GM19467 (cell line): ENCODE measurements at regions not wholly inside any gene's neighbourhood (a gene's known extent, or its start where the extent isn't known, plus 50 kb on each side); places are given as distances from the start of the nearest gene placed in this dataset.

Experiments used
- ATAC-seq: cut with Tn5 transposase; IDR thresholded peaks from one replicate; pipeline ENCODE4 v1.9.1; 2021; ENCODE audit warnings: mild to moderate bottlenecking, moderate library complexity; ENCODE audit not compliant: unreplicated experiment

GRCh38 chr13:83355041-83355440 lies 527.2 kb downstream of the SLITRK1 start:
- no peak for ATAC-seq

- no peak for ATAC-seq
Observed at GRCh38 chr13:83352391-83352790, 529.9 kb downstream of the SLITRK1 start.

GRCh38 chr13:83350569-83350968 lies 531.7 kb downstream of the SLITRK1 start:
- no peak for ATAC-seq

- no peak for ATAC-seq
Observed at GRCh38 chr13:83344518-83344917, 537.8 kb downstream of the SLITRK1 start.

DNA sequence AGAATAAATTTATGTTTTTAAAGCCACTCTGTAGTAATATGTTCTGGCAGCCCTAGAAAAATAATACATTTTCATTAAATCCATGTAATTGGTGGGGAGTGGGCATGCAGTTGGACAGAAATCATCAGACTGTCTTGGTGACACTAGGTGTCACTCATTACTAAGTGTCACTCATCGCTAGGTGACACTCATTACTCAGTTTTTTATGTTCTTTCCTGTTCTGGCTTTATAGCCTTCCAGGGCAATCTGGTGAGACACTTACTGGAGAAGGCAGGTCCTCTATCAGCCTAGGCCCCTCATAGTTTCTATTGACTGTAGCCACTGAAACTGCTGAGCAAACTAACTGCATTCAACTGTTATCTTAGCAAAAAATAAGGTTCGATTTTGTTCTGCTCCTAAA lies 542.1 kb downstream of the SLITRK1 start:
- no peak for ATAC-seq

DNA sequence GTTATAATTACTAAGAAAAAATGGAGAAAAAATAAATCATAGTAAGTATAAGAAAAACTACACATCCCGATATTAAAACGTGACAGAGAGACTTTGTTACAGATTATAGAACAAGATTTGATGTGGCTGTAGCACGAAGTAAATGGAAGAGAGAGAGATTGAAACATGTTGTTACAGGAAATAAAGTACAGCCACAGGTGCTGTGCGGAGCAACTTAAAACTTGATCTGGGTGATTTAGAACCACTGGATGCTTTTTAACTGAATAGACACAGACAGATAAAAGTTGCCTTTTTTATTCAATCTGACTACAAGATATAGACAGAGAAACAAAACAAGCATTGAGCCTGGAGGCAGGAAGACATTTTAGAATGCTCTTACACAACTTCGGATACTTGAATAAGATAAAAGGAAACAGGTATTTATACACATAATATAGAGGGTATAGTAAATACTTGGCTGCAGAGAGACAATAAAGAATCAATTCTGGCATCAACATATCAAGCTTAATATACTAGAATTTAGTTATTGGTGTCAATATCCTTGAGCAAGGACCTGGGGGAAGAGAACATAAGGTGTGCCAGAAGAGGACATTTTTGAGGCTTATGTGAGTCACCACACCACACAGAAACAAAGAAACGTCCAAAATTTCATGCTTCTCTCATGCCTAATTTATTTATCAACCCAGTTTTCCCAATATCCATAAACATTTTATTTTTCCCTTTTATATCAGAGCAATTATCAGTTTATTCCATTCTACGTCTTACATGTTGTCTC lies 548.5 kb downstream of the SLITRK1 start:
- ATAC-seq, result no peak

DNA sequence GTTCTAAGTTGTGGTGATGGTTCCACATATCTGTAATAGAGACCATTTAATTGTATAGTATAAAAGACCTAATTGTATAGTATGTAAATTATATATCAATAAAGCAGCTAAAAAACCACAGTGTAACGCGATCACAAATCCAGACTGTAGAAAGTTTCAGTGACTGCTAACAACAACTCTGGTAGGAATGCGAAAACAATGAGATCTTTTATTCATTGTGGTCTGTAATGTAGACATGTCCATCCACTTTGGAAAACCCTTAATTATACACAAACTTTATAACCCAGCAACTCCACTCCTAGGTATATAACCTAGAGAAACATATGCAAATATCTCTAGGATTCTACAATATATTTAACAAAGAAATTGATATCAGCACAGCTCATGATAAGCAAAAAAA lies 549.5 kb downstream of the SLITRK1 start:
- no peak for ATAC-seq

GRCh38 chr13:83327091-83327490 lies 555.2 kb downstream of the SLITRK1 start:
- ATAC-seq, result no peak

DNA sequence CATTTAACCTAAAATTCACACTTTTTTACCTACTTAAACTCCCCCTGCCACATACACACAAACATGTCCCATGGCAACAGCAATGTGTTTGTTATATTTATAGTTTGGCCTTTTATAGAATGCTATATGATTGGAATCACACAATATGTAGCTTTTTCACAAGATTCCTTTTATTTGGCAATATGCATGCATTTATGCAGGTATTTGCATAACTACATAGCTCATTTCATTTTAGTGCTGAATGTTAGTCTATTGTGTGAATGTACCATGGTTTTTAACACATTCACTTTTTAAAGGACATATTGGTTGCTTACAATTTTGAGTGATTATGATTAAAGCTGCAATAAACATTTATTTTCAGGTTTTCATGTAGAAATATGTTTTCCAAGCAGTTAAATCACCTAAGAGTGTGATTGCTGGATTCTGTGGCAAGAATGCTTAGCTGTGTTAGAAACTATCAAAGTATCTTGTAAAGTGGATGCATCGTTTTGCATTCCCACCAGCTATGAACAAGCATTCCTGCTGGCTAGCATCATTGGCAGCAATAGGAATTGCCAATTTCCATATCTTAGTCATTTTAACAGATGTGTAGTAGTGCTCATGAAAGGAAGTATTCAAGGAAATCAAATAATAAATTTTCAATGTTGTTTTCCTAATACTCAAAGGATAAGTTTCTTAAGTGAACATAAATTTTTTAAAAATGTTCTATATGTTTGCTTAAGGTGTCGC lies 557.0 kb downstream of the SLITRK1 start:
- no peak for ATAC-seq

DNA sequence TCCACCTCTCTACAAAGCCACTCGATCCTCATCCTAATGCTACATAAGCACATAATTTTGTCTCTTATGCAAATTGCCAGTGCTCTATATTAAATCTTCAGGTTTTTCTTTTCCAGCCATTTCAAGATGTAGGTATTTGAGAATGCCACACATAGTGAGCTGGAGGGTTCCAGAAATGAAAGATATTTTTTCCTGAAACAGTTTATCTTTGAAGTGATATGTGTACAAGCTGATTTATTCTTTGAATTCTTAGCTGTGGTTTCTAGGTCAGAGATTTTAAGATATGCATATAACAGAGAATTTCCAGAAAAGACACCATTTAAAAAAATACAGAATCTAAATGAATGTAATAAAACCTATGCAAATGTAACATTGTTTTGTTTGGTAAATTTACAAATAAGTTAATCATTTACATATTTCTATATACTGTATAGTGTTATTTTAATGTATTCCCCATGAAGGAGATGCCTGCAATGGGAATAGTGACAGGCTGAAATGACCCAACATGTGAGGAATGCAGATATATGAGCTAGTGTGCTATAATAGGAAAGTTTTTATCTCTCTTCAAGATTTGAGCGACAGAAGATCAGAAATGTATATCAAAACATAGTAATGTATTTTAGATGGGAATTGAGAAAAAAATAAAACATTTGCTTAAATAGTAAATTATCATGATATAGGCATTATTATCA lies 570.2 kb downstream of the SLITRK1 start:
- no peak for ATAC-seq

DNA sequence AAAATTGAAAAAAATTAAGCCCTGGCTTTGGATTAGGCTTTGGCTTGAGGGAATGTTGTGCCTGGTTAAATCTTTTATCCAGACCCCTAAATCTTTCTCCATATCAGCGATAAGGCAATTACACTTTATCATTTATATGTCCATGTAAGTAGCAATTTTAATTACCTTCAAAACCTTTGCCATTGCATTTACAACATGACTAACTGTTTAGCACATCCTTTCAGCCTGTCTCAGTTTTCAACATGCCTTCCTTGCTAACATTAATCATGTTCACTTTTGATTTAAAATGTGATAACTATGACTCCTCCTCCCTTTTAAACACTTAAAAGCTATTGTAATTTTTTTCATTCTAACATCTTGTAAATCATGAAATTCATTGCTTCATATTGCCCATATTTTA lies 583.7 kb downstream of the SLITRK1 start:
- no peak for ATAC-seq

DNA sequence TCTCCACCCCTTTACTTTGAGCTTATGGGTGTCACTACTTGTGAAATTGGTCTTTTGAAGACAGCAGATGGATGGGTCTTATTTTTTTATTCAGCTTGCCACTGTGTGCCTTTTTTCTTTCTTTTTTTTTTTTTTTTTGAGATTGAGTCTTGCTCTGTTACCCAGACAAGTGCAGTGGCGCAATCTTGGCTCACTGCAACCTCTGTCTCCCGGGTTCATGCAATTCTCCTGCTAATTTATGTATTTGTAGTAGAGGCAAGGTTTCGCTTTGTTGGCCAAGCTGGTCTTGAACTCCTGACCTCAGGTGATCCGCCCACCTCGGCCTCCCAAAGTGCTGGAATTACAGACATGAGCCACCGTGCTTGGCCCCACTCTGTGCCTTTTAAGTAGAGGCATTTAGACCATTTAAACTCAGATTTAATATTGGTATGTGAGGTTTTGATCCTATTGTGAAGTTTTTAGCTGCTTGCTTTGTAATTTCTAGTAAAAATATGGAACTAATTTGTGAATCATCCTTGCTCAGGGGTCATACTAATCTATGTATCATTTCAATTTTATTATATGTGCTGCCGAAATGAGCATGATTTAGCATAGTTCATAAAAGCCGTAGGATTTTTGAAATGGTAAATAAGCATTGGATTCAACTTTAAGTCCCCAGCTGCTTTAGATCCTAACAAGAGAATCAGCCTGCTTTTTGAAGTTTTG lies 584.5 kb downstream of the SLITRK1 start:
- ATAC-seq, result no peak

- ATAC-seq, result no peak
Observed at GRCh38 chr13:83295686-83296085, 586.6 kb downstream of the SLITRK1 start.

GRCh38 chr13:83286737-83287136 lies 595.5 kb downstream of the SLITRK1 start:
- no peak for ATAC-seq

DNA sequence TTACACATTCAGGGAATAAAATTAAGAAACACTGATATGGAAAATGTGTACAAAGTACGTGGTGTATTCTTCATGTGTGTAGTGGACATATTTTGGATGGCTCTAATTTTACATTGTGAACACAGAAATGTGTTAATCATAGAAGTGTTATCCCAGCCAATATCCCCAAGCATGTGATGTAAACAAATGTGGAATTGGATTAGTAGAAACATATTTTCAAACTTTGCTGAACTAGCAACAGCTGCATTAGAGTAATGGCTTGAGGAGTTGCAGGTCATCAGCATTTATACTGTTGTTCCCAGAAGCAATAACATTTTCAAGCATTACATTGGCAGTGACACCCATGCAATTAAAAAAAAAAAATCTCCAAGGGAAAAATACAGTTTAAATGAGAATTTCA lies 600.6 kb downstream of the SLITRK1 start:
- no peak for ATAC-seq

DNA sequence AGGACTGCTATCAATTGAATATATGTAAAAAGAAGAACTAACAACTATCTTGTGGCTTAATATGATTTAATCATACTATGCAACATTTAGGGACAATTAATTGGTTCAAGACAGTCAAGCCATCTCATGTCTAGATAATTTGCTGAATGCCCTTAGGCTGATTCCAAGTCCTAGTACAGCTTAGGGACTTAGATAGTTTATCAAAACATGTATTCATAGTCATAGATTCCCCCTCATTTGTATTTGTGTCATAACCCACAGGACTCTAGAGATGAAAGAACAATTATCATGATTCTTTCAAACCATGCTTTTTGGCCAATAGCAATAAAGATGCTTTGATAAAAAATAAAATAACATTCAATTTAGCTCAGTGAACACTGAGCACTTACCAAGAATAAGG lies 607.6 kb downstream of the SLITRK1 start:
- ATAC-seq, result no peak

DNA sequence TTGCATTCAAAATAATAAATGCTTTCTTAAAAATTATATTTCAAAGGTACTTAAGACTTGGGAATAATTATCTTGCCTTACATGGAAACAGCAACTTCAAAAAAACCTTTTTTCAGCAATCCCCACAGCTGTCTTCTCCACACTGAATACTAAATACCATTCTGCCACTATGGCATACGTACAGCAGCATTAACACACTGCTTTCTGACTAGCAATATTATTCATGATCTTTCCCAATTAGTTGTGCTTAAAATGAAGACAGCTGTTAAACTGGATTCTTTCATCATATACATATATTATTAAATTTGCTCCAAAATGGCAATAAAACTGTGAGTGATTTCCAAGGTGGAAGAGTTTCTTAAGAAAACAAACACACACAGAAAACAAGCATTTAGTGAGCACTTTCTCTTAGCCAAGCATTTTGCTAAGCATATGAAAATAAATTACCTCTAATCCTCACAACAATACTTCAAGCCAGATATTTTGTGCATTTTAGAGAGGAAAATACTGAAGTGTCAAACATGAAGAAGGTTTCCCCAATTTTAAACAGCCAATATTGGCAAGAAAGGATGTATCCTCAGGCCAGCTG lies 609.5 kb downstream of the SLITRK1 start:
- no peak for ATAC-seq

- ATAC-seq, result no peak
Observed at GRCh38 chr13:83272076-83272475, 610.2 kb downstream of the SLITRK1 start.

GRCh38 chr13:83265279-83265678 lies 617.0 kb downstream of the SLITRK1 start:
- ATAC-seq, result no peak

DNA sequence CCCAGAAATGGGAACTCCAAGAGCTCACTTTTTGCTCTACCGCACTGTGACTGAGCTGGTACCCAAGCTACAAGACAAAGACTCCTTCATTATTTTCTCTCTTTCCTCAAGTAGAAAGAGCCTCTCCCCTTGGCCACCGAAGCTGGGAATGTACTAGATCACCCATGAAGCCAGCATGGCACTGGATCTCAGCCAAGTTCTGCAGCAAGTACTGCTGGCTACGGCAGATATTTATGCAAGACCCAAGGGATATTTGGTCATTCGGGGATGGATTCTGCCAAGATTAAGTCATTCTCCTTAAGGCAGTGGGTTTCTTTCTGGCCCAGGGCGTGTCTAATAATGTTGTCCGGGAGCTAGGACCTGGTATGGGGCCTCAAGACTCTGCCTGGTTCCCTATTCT lies 633.5 kb downstream of the SLITRK1 start:
- ATAC-seq, result no peak

DNA sequence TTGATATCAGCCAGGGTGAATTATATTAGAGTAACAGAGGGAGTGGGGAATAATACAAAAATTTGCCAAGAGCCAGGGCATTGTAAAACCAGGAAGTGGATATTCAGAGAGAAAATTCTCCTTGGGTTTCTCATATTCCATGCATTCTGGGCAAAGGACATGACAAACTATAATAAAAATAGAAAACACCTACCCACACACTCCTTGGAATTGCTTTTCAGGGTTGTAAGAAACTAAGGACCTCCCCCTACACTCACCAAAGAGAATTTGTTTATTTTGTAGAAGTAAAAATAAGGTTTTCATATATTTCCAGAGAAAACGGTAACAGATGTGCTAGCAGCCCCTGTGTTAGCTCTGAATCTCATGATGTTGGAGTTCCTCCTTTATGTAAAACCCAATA lies 649.6 kb downstream of the SLITRK1 start:
- no peak for ATAC-seq
